Suppressor macrophage treated with lipopolysaccharide for 1 hour (primary cell): ENCODE measurements at regions not wholly inside any gene's neighbourhood (a gene's known extent, or its start where the extent isn't known, plus 50 kb on each side); places are given as distances from the start of the nearest gene placed in this dataset.
"Not testable (repeated sequence)": the region's sequence is repeated elsewhere in the genome, so short reads cannot be mapped to it uniquely, and the experiment has no call there.

Source experiments
- DNase-seq, 3 donors: peaks; one replicate each; pipeline ENCODE4 v3.0.0-alpha.2; 2020 to 2022

DNA sequence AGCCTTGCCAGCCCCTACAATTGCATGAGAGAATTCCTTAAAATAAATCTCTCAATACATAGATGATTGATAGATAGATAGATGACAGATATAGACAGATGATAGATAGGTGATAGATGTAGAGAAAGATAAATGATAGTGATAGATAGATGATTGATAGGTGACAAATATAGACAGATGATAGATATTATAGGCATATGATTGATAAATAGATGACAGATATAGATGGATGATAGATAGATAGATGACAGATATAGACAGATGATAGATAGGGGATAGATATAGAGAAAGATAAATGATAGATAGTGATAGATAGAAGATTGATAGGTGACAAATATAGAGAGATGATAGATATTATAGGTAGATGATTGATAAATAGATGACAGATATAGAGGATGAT, 564.6 kb downstream of the ETS1 start:
- no peak for DNase-seq

DNA sequence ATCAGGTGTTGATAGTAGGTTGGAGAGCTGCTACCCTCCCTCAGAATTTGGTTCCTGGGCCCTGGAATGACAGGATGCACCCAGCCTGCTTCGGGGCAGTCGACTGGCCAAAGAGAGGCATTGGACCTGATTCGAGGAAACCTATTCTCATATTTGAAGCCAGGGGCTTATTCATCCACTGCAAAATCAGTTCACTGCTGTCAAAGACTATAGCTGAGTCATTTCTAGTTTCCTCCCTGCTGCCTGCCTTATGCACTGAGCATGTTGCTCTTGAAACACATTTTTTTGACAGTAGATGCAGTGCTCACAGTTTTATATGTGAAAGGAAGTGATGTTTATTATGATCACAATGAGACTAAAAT, 565.4 kb downstream of the ETS1 start:
- DNase-seq = no peak

DNA sequence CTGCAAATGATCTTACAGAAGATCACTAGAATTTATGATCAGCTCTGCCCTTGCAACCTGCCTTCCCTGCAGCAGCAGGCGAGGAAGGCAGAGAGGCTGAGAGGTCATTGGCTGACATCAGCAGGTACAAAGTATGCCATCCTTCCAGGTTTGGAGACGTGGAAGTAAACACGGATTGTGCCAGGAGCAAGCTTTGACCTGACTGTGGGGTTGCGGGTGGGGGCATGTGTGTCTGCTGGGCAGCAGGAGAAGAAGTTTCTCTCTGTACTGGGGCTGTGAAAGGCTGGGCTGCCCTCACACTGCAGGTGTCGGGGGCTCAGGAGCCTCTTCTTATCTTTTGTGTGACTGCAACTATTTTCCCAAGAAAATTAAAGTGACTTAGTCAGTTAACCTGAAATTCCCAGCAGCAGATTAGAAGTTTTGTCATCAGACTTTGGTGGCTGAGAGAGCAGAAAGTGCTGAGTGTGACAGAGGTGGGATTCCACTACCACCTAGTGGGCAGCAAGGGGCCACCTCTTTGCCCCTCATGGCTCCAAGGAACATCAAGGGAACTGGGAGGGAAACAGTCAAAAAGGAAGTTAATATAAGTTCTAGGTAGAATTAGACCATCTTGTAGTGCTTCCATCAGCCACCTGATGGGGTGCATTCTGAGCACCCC, 565.9 kb downstream of the ETS1 start:
- DNase-seq = no peak

DNA sequence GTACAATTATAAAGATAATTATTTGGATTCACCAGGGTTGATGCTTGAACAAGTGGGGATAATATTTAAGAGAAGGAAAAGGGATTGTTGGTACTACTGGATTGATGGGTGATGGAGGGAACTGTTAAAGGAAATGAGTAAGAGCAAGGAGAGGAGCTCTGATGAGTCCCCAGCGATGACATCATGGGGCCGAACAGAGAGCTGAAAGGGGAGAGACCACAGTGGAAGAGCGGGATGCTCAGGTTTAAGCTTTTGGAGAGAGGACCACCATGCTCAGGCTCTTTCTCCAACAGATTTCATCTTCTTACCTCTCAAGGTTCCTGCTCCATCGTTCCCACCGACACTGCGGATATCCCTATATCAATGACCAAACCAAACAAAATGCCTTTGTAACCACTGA, 568.7 kb downstream of the ETS1 start:
- DNase-seq = no peak

DNA sequence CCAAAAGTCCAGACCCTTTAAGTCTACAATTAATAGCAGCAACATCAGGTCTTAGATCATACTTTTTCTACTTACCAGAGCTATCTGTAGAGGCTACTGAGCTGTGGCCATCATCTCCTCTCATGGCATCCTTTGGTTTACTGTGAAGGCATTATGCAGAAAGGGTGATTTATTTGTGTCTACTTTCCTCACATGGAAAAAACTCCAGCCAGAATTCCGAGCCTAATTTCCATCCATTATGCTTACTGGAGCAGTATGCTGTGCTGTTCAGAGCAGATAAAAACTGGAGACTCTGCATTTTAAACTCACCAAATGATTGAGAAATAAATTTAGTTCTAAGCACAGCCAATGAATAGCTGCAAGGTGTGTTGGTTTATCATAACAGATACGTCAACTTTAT, 581.8 kb downstream of the ETS1 start:
- no peak for DNase-seq

DNA sequence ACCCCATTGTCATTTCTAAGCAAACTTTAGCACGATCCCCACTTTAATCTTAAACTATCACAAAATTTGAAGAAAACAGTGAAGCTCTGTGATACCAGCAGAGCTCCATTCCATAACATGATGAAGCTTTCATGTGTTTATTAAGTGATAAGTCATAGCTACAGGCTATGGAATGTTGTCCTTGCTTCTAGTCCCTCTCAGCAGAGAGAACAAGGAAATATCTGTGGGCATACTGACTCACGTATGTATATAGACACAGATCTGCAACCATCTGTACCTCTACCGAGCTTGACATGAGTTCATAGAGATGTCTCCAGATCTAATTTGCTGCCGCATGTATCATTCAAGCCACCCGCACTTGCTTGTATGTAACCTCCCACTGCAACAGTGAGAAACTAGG, 588.9 kb downstream of the ETS1 start:
- DNase-seq = no peak

DNA sequence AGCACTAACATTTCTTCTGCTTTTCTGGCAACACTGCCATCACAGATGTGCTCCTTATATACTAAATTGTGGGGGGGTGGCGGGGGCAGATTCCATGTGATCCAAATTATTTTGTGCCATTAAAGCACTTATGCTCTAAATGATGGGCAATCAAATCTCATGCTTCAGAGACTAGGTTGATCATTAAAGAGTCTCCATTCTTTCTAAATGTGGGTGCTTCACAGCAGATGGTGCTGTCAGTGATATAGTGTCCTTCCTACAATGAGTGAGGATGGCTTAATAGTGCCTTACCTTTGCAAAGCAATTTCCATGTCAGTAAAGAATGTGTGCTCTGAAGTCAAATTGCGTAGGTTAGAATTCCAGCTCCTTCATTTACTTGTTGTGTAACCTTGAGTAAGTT, 589.8 kb downstream of the ETS1 start:
- no peak for DNase-seq

DNA sequence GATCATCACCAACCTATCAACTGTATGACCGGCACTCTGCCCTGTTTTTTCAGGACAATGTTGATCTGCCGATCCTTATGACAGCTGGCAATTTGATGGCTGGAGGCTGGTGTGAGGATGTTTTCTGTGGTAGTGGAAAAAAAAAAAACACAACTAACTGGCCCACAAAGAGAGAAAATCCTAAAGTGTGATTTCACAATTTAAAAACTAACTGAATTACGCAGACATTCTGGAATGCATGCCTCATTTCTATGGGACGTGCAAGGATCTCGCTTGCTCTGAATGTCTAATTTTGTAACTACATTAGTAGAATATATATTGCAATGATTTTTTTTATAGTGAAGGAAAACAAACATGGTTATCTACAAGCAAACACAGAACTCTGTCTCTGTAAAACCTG, 590.5 kb downstream of the ETS1 start:
- DNase-seq = no peak

DNA sequence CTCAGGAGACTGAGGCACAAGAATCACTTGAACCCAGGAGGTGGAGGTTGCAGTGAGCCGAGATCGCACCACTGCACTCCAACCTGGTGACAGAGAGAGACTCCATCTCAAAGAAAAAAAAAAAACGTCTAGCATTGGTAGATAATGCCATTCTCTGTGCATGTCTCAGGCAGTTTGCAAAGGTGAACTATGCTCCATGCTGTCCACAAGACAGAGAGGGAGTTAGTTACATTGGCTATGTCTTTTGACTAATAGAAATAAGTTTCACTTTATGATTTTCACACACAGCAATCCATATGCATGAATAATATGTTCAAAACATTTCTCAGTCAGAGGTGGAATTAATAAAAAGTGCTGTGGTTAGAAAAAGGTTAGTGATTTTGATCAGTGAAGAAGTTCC, 591.4 kb downstream of the ETS1 start:
- no peak for DNase-seq

DNA sequence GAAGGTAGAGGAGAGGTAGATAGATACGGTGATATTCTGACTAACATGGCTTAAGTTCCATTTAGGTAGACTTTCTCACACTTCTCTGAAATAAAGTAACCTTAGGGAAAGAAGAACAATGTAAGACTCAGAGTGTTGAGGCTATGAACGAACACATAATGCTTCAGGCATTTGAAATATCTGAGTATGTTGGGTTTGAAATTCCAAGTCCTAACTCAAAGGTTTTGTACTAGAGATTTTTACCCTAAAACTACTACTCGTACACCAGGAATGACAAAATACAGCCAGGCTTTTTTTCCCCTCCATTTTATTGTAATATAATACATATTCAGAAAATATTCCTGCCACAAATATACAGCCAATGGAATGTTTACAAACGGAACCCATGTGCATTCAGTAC, 592.6 kb downstream of the ETS1 start:
- DNase-seq = no peak

DNA sequence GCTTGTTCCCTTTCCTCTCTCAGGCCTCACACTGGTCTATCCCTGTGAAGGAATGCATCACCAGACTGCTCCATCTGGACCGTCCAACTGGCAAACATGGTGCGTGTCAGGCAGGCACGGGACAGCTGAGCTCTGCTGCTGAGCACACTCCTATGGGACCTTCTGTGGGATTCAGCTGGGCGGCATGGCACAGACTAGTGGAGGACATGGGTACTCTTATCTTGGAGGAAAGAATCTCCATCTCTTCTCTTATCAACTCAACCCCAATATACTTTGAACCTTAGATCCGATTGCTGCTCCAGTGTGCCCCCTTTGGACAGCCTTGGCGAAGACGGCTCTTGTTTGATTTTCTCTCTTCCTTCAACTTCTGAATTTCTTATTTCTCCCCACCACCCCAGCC, 593.6 kb downstream of the ETS1 start:
- no peak for DNase-seq

DNA sequence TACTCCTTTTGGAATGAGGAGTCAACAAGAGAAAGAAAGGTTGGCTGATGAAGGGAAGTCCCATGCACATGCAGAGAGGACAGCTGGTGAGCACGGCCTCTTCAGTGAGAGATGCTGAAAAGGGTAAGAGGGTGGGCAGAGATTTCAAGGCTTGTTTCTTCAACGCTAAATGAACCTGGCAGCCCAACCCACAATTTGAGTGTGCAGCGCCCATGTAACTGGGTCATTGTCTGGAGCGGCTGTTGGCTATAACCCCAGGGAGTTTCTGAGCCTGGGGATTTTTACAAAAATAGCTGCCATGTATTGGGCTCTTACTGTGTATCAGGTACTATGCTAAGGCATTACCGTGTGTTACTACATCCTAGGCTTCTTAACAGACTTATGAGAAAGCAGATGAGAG, 594.1 kb downstream of the ETS1 start:
- no peak for DNase-seq

DNA sequence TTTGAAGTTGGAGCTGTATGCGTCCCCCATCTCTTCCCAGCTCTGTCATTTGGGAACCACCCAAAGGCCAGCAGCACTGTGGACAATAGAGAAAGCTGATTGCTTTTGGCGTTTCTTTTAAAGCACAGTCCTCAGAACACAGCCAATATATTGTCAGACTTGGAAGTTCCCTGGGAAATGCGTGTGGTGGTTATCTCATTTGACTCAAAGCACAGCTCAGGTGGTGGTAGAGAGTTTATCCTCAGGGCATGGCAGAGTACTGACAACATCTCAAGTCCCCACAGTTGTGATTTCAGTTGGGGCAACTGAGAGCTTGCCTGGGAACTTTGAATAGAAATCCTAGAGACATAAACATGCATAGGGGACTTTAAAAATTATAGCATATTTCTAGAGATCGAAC, 601.3 kb downstream of the ETS1 start:
- DNase-seq = no peak

DNA sequence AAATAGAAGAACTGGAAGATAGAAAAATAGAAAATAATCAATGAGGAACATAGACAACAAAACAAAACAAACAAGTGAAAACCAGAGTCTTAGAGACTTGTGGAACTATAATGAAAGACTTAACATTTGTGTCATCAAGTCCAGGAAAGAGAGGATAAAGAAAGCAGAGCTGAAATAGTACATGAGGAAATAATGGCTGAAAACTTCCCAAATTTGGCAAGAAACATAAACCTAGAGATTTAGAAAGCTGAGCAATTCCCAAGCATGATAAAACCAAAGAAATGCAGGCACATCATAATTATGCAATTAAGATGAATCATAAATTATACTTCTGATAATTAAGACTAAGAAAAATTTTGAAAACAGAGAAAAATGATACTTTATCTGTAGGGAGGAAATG, 614.5 kb downstream of the ETS1 start:
- peak in 2 of 3 donors; percentile 17 to 48 for DNase-seq

DNA sequence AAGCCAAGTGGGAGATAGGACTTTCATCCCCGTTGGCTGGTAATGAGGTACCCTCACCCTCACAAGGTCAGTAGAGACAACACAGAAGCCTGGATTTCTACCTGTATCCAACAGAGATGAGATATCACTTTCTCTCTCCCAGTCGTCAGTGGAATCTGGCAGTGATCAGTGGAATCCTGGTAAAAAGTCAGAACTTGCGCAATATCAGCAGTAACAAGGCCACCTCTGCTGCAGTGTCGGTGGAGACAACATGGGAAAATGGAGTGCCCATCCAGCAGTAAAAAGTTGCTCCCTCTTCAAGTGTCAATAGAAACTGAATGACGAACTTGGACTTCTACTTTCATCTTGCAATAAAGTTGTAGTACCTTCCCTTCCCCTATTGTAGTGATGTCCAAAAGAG, 615.9 kb downstream of the ETS1 start:
- DNase-seq = no peak

DNA sequence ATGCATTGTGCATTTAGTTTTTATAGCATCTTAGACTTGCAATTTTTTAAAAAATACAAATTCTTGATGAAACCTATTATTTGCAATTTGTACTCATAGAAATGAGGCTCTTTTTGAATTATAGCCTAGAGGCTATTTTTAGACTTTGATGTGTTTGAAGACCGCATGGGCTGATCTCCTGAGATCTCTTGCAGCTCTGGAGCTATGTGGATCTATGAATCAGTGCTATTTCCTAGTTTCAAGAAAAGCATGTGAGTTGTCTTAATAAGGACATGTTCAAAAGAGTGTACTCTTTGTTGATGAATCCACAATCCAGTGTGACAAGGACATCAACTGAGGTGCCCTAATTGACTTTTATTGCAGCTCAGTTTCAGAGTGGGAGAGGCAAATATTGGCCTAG, 620.5 kb downstream of the ETS1 start:
- no peak for DNase-seq

DNA sequence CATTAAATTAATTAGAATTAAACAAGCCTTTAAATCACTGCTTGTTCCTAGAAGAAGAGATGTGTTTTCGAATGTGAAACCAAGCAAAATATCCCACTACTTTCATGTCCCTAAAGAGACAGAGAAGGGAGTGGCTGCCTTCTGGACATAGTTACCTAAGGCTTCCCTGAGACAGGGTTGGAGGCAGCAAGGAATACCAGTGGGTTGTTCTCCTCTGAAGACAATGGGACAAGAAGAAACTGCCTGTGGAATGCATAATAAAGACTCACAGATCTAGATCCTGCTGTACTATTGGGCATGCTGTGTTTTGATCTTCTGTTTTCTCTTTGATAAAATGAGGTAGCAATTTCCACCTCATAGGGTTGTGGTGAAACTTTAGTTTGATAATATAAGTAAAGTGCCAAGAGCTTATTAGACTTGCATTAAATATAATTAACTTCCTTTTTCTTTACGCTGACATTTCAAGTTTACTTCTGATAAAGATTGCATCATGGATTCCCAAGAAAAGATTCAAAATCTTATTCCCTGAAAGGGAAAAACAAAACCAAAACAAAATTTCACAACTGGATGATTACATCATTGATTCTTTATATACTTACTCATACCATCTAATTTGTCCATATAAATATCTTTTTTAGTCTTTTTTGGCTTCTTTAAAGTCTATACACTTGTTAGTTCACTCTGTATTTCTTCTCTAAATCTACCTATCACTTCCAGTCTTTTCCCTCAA, 621.3 kb downstream of the ETS1 start:
- peak; percentile 10 to 62 (median 12) for DNase-seq

DNA sequence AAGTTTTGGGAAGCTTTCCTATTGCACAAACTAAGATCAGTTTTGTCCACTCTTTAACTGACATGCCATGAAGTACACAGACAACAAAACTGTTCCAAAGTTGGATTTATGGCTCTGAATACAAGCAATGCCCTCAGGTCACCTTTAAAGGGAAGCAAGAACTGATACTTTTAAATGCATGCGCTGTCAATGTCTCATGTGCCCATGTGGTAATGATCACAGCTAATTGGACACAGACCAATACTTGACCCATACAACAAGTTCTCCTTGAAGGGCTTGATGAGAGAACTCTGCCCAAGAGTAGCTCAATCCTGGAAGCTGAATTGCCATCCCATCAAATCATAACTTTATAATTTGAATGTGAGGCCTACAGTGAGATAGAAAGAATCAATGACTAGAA, 624.9 kb downstream of the ETS1 start:
- no peak for DNase-seq

DNA sequence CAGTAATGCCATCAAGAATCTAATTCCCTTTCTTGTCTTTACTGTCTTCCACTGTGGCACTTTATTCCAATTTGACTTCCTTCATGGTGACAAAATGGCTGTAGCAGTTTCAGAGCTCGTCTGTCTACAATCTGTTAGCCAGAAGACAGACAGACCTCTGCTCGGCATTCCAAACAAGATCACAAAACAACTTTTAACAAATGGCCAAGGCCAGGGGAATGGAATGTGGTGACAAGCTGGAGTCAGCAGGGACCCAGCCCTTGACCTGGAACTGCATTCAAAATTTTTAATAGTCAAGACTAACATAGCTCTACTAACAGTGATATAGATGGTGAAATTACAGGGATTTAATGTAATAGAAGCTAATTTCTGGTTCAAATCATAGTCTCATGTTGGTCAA, 637.2 kb downstream of the ETS1 start:
- no peak for DNase-seq

DNA sequence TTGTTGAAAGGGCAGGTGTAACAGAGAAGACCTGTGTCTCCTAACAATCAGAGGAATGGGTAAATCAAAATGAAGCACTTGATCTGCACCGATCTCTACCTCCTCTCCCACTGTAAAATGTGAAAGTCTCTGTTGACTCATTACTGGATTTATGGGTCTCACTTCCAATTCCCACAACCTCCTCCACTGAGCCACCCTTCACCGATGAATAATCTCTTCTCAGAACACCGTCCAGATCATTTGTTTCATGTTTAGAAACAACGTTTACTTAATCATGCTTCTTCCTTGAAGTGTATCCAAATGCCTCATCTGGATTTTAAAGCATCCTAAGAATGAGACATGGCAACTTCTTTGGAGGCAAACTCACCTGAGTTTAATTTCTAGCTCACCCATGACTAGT, 643.6 kb downstream of the ETS1 start:
- DNase-seq = no peak

DNA sequence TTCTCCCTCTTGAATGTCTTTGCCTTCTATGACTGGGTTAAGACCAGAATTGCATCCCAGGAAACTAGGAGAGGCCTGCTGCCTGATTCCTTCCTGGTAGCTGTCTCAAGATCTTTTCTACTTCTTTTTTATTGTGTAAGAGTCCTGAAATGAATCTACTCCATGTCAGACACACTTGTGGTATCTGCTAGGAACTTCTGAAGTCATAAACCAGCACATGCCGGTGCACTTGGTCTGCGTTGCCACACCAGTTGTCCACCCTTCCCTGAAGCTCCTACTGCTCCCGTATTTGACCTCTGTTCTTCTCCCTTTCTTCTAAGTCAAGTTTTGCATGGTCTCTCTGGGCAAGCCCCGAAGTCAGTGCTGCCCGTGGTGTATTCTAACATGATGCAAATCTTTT, 644.2 kb downstream of the ETS1 start:
- DNase-seq = no peak

DNA sequence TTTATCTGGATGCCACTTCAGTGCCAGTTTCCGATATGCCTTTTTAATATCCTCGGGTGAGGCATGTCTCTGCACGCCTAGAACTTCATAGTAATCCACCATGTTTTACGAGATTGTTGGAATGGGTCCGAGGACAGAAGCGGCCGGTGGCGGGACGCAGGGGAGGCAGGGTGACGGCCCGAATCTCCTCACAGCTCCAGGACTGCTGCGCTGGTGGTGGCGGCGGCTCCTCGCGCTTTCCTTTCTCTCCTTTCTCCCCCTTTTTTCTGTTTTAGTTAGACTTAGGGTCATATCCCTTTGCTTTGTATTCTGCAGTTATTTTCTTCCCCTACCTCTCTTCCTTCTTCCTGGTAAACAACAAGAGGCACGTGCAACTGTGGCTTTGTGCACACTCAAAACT, 645.8 kb downstream of the ETS1 start:
- not testable (repeated sequence) for DNase-seq

DNA sequence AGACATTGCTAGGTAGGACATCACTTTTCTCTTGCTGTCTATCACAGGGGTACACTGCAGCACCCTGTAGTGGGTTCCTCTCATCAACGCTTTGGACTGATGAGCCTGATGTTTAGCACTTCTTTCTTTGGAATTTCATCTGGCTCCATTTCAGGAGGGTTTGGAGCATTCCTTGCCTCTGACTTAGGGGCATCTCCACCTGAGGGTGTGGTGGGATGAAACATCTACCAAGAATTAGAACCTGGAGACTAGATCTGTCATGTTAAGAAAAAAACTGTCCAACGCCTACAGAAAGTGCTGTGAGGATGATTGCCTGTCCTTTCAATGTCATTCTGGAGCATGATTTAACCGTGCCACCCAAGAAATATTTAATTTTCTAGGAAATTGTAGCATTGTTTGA, 648.4 kb downstream of the ETS1 start:
- DNase-seq = no peak

DNA sequence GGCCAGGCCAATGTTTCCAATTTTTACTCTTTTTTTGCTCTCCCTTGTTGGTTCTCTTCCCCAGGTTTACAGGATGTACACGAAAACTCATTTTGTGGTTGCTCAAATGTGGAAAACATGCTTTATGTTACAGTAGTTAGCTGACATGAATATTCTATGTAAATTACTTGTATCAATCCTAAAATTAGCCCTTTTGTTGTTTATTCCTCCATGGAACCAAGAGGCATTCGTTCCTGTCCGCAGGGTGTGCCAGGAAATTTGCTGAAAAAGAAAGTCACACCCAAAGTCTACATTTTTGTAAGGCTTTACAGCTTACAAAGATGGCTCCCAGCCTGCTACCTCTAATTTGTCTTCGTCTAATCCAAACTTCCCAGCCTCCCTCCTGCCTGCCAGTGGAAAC, 652.3 kb downstream of the ETS1 start:
- no peak for DNase-seq

DNA sequence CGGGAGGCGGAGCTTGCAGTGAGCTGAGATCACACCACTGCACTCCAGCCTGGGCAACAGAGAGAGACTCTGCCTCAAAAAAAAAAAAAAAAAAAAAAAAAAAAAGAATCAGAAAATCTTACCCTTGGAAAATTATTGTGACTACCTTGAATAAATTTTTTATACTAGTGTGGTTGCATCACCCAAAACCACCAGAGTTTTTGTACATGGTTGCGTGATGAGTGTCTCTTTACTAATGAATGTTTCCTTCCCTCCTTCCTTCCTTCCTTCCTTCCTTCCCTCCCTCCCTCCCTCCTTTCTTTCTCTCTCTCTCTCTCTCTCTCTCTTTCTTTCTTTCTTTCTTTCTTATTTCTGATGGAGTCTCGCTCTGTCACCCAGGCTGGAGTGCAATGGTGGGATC, 653.4 kb downstream of the ETS1 start:
- DNase-seq = not testable (repeated sequence)
